Coronary artery (tissue), 2 donors: ENCODE measurements at regions not wholly inside any gene's neighbourhood (a gene's known extent, or its start where the extent isn't known, plus 50 kb on each side); places are given as distances from the start of the nearest gene placed in this dataset.

Experiments used
- DNase-seq: peaks from one replicate; pipeline ENCODE4 v3.0.0-alpha.2; 2017; ENCODE audit warnings: low spot score
- H3K27ac ChIP-seq, 2 donors: fragments of 200-600 bp; sonication (generic); one replicate each; pipeline ENCODE4 v1.5.1; 2016 to 2019
- H3K4me3 ChIP-seq: fragments of 200-600 bp; sonication (generic); 2 replicates; pipeline ENCODE4 v1.5.1; 2016; ENCODE audit warnings: mild to moderate bottlenecking, moderate library complexity
- CTCF ChIP-seq: fragments of 200-600 bp; sonication (generic); IDR thresholded peaks from one replicate; pipeline ENCODE4 v1.5.1; 2019; ENCODE audit warnings: antibody characterized with exemption

GRCh38 chr13:83298617-83299016 is 583.7 kb downstream of the SLITRK1 start:
- TF ChIP-seq CTCF: no peak
- Histone ChIP-seq H3K27ac (no peak overlapping the region), H3K4me3 (no peak overlapping the region)
- no peak for DNase-seq

GRCh38 chr13:83297586-83298290 is 584.5 kb downstream of the SLITRK1 start:
- DNase-seq: no peak
- no peak for TF ChIP-seq CTCF
- H3K27ac ChIP-seq: no peak overlapping the region
- H3K4me3 ChIP-seq: no peak overlapping the region

- DNase-seq: no peak
- no peak for TF ChIP-seq CTCF
- Histone ChIP-seq H3K27ac (no peak overlapping the region), H3K4me3 (no peak overlapping the region)
Measured at GRCh38 chr13:83295686-83296085, 586.6 kb downstream of the SLITRK1 start.

GRCh38 chr13:83286737-83287136 is 595.5 kb downstream of the SLITRK1 start:
- H3K27ac ChIP-seq: no peak overlapping the region
- TF ChIP-seq CTCF: no peak
- no peak overlapping the region for H3K4me3 ChIP-seq
- DNase-seq: no peak

- Histone ChIP-seq H3K27ac (no peak overlapping the region), H3K4me3 (no peak overlapping the region)
- no peak for TF ChIP-seq CTCF
- no peak for DNase-seq
Measured at GRCh38 chr13:83281654-83282053, 600.6 kb downstream of the SLITRK1 start.

- no peak for DNase-seq
- H3K27ac ChIP-seq: no peak overlapping the region
- no peak for TF ChIP-seq CTCF
- H3K4me3 ChIP-seq: no peak overlapping the region
Measured at GRCh38 chr13:83274679-83275078, 607.6 kb downstream of the SLITRK1 start.

GRCh38 chr13:83272652-83273240 is 609.5 kb downstream of the SLITRK1 start:
- DNase-seq: no peak
- Histone ChIP-seq H3K4me3 (no peak overlapping the region), H3K27ac (no peak overlapping the region)
- no peak for TF ChIP-seq CTCF
